GM21576 (cell line): ENCODE measurements at regions not wholly inside any gene's neighbourhood (a gene's known extent, or its start where the extent isn't known, plus 50 kb on each side); places are given as distances from the start of the nearest gene placed in this dataset.

ENCODE experiments used
- ATAC-seq: cut with Tn5 transposase; IDR thresholded peaks from one replicate; pipeline ENCODE4 v1.9.1; 2021; ENCODE audit warnings: mild to moderate bottlenecking, moderate library complexity; ENCODE audit not compliant: unreplicated experiment

DNA sequence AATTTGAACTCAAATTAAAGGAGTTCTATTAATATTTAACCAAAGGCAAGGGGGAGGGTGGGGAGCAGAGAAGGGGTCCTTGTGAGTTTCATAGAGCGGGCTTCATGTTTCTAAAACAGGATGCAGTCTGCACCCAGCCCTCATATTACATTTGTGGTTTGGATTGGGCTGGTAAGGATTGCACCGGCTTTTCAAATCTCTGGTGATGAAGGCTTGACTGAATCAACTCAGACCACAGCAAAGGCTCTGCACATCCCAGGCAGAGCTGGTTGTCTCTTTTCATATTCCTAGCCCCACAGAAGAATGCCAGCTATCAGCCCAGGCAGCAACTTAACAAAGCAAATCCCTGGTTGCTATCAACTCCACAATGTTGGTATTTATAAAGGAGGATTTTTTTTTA is 1221.4 kb downstream of the VRK1 start:
- ATAC-seq = no peak

DNA sequence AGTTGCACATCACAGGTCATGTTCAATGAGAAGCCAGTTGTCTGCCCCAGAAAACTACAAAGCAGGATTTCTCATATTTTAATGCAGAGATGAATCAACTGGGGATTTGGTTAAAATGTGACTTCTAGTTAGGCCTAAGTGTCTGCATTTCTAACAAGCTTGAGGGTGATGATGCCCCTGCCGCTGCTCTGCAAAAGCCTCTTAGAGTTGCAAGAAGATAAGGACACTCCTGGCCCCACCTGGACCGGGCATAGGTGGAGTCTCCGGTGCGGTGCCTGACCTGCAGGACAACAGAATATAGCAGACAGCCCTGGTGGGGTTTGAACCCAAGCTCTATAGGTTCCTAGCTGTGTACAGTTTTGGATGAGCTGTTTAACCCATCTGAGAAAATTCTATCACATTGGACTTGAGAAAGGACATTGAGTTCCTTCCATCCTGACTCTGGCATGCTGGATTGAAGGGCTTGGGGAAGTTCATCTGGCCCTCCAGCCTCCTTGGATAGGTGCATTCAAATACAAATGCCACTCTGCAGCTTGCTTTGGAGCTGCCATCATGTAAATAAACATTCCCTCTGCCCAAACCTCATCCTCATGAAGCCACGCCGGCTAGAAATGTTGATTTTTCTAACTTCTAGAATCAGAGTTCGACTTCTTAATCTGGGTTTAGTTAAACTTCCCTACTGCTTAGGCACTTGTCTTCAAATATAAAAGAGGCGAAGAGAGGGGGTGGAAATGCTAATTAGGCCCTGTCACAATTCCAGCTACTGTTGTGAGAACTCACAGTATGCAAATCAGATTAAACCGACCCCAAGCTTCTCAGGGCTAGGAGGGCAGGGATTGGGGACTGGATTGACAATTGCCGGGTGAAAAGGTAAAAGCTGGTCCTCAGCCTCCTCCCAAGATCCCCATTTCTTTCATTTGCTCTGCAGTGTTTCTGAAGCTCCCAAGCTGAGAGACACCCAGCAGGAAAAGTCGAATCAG is 1225.6 kb downstream of the VRK1 start:
- ATAC-seq = no peak

DNA sequence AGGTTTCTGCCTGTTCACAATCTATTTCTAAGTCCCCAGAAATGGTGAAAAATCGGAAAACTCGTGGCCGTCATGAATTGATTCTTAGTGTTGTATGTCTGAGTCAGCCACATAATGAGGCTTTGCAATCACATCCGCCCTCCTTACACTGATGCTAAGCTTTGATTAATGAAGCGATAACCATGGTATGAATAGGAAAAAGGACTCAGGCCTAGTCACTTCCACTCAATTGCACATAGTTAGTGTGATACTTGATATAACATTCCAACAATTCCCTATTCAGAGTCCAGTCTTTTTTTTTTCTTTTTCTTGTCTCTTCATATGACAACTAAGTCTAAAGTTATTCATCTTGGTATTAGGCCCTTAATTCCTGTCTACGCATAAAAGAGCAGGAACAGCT is 1231.0 kb downstream of the VRK1 start:
- ATAC-seq = no peak

DNA sequence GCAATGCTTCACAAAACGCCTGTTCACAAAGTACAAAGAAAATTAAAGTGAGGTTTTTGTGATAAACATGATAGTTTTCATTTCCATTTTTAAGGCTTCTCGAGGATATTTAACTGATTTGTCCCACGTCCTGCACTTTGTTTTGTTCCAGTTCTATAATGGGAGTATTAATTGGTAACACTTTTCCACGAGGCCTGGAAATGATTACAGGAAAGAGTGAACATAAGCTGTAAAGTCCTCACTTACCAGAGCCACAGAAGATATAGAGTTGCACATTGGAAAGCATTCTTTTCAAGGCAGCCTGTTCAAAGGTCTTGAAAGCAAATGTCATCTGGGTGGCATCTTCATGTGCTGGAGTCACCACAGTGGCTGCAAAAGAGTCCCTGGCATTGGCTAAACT is 1236.6 kb downstream of the BCL11B start:
- ATAC-seq = no peak

DNA sequence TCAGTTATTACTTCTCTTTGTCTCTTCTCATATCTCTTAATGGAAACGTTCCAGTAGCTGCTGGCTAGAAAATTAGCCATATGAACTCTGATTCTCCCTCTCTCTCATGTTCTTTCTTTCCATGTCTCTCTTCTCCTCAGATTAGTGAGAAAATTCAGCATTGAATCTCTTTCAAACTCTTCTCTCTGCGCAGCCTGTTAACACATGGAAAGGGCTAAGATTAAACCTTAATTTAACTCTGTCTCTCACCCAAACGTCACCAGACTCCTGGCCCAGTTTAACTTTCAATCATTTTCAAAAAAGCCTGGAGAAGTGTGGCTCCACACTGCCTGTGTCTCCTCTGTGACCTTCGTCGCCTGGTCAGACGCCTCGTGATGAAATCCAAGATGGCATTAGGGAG is 1234.2 kb downstream of the BCL11B start:
- no peak for ATAC-seq

DNA sequence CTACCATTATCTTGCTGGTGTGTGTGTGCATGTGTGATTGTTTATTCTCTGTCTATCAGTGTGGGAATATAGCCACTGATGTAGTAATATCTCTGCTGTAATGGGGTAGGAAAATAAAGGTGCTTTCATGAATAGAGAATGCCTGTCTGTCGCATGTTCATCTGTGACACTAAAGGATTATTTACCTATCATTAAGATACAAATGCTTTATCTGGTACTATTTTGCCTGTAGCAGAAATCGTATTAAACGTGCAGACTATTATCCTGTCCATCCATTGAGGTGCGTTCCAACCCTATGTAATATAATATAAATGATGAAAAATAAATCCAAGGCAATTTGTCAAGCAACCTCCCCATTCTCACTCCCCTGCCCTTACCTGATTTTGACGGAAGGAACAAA is 1215.1 kb downstream of the BCL11B start:
- no peak for ATAC-seq

DNA sequence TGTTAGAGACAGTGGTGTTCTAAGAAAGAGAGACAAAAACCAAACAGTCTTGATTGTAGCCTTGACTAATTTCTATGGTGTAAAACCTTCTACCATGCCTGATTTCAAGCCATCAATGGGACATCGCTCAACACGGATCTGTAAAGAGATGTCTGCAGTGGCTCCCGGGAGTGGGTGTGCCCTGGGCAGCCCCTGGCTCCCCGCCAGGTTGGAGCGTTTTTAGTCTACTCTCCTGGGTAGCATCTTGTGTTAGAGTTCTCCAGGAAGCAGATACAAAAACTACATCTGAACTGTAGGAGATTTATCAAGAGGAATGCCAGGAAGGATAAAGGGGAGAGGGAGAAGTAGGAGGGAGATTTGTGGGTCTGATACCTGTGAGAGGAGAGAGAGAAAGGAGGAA is 1212.9 kb downstream of the BCL11B start:
- ATAC-seq = no peak

DNA sequence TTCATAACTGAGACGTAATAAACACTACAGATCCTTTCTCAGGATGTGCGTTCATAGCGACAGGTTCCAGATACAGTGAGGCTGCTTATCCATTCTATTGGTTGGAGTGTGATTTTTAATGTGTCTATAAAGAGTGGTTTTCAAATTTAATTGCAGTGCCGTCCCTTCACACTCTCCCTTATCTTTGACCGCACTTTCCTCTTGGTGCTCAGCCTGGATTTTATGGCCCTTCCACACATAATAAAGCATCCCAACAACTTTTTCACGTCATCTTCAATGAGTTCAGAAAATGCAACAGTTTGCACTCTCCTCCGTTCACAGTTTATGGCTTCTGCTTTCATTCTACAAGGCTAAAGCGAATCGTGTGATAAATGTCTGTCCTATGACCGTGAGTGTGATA is 1209.9 kb downstream of the BCL11B start:
- ATAC-seq = no peak

DNA sequence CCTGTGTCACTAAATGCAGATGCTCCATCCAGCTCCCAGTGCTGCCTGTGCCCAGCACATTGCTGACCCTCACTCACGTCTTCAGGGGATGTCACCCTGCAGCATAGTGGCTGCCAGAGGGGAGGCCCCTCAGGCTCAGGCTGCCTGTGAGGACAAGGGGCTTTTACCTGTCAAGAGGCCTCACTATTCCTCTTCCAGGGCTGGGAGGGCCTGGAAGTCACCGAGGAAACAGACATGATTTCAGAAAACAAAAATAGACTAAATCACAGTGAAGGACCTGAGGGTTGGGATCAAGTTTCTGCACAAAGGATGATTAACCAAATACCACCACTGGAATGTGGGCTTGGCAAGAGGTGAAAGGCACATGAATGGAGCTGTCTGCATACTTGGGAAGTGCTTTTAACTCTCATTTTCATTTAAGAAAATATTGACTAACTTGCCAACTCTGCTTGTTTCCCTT is 1202.3 kb downstream of the BCL11B start:
- no peak for ATAC-seq

DNA sequence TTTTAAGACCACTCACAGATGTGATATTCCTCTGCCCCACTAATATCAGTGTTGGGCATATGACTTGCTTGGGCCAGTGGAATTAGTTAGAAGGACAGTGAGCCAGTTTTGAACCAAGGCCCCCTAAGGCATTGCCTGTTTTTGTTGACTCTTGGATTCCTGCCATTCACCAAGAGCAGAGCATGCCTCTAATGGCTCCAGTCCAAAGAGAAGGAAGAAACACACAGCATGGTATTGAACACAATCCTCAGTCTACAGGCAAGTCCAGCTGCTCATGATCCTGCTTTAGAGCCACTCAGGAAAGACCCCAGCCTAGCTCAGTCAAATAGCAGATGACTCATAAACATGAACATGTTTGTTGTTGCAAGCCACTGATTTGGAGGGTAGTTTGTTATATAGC is 1201.5 kb downstream of the BCL11B start:
- no peak for ATAC-seq

DNA sequence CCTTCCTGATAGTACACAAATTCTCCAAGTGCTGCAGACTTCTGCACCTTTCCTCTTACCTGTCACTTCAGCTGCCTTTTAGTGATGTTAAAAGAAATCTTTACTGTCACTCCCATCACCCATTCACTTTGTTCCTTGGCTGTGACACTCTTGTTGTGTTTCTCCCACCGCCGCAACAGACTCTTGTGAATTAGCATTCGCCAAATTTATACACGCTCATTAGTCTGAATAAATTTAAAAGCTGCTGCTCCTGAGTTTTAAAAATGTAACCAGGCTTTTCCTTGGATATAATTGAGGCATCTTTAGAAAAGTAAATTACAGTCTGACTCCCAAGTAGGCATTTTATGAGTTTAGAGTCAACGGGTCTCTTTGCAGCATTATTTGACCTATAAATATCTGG is 1197.9 kb downstream of the BCL11B start:
- ATAC-seq = no peak

DNA sequence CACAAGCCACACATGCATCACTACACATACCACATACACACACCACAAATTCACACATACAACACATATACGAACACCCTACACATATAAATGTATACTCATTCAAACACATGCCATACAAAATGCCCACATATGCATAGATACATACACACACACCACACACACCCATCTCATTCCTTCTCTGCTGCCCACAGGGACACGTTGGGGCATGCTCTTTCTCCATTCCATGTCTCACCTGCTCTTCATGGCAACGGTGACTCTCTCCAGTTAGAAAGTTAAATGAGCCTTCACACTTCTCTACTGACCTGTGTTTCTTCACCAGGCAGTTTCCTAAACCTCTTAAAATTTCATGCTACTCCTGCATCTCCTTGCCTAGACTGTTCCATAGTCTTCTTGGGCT is 1194.8 kb downstream of the BCL11B start:
- no peak for ATAC-seq

DNA sequence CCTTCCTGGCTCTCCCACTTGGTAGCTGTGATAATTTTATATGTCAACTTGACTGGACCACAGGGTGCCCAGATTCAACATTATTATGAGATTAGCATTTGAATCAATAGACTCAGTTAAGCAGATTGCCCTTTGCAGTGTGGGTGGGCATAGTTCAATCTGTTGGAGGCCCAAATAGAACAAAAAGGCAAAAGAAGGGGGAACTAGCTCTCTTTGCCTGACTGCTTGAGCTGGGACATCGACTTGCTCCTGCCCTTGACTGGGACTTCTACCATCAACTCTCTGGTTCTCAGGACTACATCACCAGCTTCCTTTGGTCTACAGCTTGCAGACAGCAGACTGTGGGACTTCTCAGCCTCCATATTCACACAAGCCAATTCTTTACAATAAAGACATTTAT is 1189.2 kb downstream of the BCL11B start:
- no peak for ATAC-seq

DNA sequence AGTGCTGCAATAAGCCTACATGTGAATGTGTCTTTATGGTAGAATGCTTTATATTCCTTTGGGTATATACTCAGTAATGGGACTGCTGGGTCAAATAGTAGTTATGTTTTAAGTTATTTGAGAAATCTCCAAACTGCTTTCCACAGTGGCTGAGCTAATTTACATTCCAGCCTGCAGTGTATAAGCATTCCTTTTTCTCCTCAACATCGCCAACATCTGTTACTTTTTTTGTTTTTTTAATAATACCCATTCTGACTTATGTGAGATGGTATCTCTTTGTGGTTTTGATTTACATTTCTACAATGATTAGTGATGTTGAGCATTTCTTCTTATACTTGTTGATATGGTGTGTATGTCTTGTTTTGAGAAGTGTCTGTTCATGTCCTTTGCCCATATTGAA is 1186.2 kb downstream of the BCL11B start:
- no peak for ATAC-seq

DNA sequence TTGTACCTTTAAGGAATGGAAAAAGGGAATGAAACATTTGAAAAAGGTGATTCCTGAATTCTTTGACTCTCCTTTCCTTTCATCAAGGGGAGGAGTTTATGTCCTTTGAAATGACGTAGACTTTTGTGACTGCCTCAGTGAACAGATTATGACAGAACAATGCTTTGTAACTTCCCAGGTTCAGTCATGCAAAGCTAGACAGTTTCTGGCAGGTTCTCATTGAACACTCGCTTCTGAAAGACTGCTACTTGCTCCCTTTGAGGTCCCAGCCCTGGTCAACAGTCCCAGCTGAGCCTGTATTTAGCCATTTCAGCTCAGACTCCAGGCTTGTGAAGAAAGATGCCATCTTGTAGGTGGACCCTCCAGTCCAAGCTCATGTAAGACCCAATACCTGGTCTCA is 1178.9 kb downstream of the BCL11B start:
- ATAC-seq = no peak

DNA sequence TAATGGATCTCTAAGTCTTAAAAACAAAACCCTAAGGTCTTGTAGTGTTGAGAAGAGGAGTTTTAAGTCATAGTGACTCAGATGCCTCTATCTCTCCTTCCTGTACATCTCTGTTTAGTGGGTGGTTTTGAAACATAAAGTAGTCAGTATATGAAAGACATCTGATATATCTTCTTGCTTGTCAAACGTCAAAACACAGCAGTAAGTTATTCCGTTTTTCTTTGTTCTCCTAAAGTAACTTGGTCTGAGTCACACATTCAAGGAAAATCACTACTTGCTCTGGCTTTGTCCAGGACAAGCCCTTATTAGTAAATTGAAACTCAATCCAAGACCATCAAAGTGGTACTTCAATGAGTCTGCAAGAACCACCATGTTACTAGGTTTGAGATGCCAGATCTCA is 1172.5 kb downstream of the BCL11B start:
- ATAC-seq = no peak

DNA sequence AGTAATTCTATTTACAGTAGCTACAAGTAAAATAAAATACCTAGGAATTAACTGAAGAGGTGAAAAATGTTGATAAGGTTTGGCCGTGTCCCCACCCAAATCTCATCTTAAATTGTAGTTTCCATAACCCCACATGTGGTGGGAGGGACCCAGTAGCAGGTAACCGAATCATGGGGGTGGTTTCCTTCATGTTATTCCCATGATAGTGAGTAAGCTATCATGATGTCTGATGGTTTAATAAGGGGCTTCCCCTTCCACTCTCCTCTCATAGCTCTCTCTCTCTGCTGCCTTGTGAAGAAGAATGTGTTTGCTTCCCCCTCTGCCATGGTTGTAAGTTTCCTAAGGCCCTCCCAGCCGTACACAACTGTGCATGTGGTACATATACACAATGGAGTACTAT is 1170.7 kb downstream of the BCL11B start:
- no peak for ATAC-seq

DNA sequence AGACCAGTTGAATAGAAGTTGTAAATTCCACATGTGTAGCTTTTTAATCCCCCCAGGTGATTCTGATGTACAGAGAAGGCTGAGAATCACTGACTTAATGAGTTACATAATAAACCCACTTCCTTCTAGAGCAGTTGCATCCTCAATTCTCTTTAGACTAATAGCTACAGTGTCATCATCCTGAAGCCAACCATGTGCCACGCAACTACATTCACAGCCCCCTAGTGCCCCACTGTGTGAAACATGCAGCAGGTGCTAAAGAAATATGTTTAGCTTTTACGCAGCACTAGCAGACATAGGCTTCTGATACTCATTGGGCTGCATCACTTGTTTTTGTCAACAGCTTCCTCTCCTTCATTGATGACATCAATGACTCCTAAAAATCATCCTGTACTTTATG is 1168.3 kb downstream of the BCL11B start:
- no peak for ATAC-seq

DNA sequence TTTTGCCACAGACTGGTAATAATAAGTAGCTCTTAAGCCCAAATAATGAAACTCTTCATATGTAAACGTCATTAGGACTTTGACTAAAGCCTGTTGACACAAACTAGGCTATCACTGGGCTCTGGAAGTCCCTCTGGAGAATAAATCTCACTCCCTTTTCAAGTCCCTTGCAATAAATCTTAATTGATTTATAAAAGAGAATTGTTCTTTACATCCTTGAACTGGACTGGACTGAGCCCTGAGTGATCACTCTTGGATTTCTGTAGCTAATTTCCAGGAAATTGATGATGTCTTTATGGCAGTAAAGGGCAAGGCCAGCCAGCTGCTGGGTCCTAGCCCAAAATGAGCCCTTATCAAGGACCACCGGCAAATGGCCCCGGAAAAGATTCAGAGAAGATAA is 1162.7 kb downstream of the BCL11B start:
- ATAC-seq = no peak

DNA sequence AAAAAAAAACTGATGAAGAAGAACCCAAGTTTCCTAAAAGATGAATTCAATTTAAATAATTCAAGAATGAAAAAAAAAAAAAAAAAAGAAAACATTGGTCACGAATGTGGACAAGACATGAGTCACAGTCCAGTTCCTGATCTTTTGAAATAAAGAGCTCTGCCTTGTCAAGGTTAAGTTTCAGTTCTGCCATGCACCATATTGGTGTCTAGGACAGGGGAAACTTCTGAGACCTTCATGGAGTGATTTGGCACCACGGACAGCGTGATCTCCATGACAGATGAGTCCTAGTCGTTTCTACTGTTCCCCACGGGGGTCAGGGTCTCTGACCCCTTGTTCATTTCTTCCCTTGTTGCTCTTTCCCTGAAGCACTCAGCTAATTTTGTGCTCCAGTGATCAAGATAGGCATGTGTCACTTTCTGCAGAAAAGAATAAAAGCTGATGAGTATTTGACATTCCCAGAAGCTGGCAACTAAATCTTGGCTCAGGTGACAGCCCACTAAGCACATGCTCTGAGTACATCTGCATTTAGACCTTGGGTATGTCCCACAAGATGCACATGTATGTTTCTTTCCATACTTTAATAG is 1159.7 kb downstream of the BCL11B start:
- ATAC-seq = no peak

DNA sequence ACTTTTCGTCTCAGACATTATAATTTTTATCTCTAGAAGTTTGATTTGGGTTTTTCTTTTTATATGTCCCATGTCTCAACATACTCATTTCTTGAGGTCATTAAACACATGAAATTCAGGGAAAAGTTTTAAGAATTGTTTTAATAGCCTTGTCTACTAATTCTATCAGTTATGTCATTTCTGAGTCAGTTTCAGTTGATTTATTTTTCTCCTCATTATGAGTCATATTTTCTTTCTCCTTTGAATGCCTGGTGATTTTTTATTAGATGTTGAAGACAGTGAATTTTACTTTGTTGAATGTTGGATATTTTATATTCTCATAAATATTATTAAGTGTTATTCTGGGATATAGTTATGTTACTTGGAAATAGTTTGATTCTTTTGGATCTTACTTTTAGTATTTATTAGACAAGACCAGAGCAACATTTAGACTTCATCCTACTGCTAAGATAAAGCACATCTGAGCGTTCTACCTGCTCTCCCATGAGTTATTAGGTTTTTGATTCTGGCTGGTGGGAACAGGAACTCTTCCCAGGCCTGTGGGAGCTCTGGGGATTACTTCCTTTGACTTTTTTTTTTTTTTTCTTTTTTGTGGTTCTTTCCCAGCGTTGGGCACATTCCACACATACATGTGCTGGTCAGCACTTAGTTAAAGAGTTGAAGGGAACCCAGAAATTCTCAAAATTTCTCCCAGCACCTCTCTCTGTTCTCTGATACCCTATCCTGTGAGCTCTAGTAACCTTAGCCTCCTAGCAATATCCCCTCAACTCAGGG is 1157.7 kb downstream of the BCL11B start:
- ATAC-seq = no peak

DNA sequence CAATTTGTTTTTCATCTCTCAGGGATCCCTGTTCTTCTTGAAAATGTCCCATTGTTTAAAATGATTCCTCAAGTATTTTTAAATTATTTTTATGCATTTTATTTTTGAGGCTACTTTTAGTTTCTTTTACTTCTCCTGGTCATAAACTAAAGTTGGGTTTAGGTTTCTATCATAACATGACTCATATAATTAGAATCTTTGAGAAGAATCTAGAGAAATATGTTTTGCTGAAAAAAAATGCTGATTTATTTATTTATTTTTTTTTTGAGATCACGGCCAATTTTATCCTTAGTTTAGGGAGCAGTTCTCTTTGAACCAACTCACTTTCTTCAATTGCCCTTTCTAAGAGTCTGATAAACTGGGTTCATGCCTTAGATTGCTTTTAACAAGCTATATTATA is 1157.1 kb downstream of the BCL11B start:
- no peak for ATAC-seq
